ENCODE measurements at regions not wholly inside any gene's neighbourhood (a gene's known extent, or its start where the extent isn't known, plus 50 kb on each side); places are given as distances from the start of the nearest gene placed in this dataset.

- Histone ChIP-seq H3K36me3 (ENCODE audit: insufficient read depth, low read length) (no peaks in the 10 kb centered on the region), H3K27ac (ENCODE audit: low read depth, low read length, poor library complexity, severe bottlenecking) (no peak overlapping the region), H3K9me2 (ENCODE audit: insufficient read depth, low read length) (no peaks in the 10 kb centered on the region), H3K9me3 (ENCODE audit: low read length) (no peaks in the 10 kb centered on the region), H3K4me2 (ENCODE audit: low read length) (no peak overlapping the region), H2AFZ (ENCODE audit: low read length) (no peak overlapping the region), H3K4me1 (ENCODE audit: insufficient read depth, low read length, poor library complexity, severe bottlenecking) (no peaks in the 10 kb centered on the region), H3K4me3 (ENCODE audit: low read depth, low read length, poor library complexity, severe bottlenecking) (no peak overlapping the region), H3K79me2 (ENCODE audit: insufficient read depth, low read depth, low read length) (no peaks in the 10 kb centered on the region), H4K20me1 (ENCODE audit: insufficient read depth, low read length) (no peaks in the 10 kb centered on the region)
- ChIA-PET POLR2A (no interaction called here), CTCF (ENCODE audit: unreplicated experiment) (no interaction called here)
- intact Hi-C loops (cut with micrococcal nuclease; ENCODE audit: unreplicated experiment) = no loop called here
- no peak for TF ChIP-seq CTCF (conservative IDR thresholded peaks at IDR 0.05; ENCODE audit: low read length)
- no peak for TF ChIP-seq EZH2phosphoT487 (IDR thresholded peaks at IDR 0.05; ENCODE audit: borderline replicate concordance, low read depth, low read length)
- no TSS peak for BruUV-seq (replicated peaks)
- no peak for DNase-seq (ENCODE audit: low spot score)
Observed at GRCh38 chr12:60498656-60499055, 902.8 kb downstream of the SLC16A7 start.

- TF ChIP-seq EZH2phosphoT487 (IDR thresholded peaks at IDR 0.05; ENCODE audit: borderline replicate concordance, low read depth, low read length) (no peak), CTCF (conservative IDR thresholded peaks at IDR 0.05; ENCODE audit: low read length) (no peak)
- H3K27ac ChIP-seq (ENCODE audit: low read depth, low read length, poor library complexity, severe bottlenecking) = no peak overlapping the region
- no peaks in the 10 kb centered on the region for H3K79me2 ChIP-seq (ENCODE audit: insufficient read depth, low read depth, low read length)
- BruUV-seq (replicated peaks) = no TSS peak
- no peaks in the 10 kb centered on the region for H3K36me3 ChIP-seq (ENCODE audit: insufficient read depth, low read length)
- no peaks in the 10 kb centered on the region for H3K4me1 ChIP-seq (ENCODE audit: insufficient read depth, low read length, poor library complexity, severe bottlenecking)
- H2AFZ ChIP-seq (ENCODE audit: low read length) = no peak overlapping the region
- no peaks in the 10 kb centered on the region for H4K20me1 ChIP-seq (ENCODE audit: insufficient read depth, low read length)
- intact Hi-C loops (cut with micrococcal nuclease; ENCODE audit: unreplicated experiment) = no loop called here
- H3K4me2 ChIP-seq (ENCODE audit: low read length) = no peak overlapping the region
- POLR2A ChIA-PET = interaction anchor here (0.8 kb wide), 1 partner anchor 229 kb away, joined by 3 read pairs; no protein-coding TSS in a partner anchor
- H3K9me2 ChIP-seq (ENCODE audit: insufficient read depth, low read length) = no peaks in the 10 kb centered on the region
- CTCF ChIA-PET (ENCODE audit: unreplicated experiment) = no interaction called here
- DNase-seq (ENCODE audit: low spot score) = no peak
- H3K4me3 ChIP-seq (ENCODE audit: low read depth, low read length, poor library complexity, severe bottlenecking) = no peak overlapping the region
- H3K9me3 ChIP-seq (ENCODE audit: low read length) = no peaks in the 10 kb centered on the region
Observed at GRCh38 chr12:60501124-60501729, 905.4 kb downstream of the SLC16A7 start.

- no peak overlapping the region for H3K4me3 ChIP-seq (ENCODE audit: low read depth, low read length, poor library complexity, severe bottlenecking)
- ChIA-PET POLR2A (no interaction called here), CTCF (ENCODE audit: unreplicated experiment) (no interaction called here)
- H3K4me1 ChIP-seq (ENCODE audit: insufficient read depth, low read length, poor library complexity, severe bottlenecking) = no peaks in the 10 kb centered on the region
- no TSS peak for BruUV-seq (replicated peaks)
- TF ChIP-seq EZH2phosphoT487 (IDR thresholded peaks at IDR 0.05; ENCODE audit: borderline replicate concordance, low read depth, low read length) (no peak), CTCF (conservative IDR thresholded peaks at IDR 0.05; ENCODE audit: low read length) (no peak)
- no peaks in the 10 kb centered on the region for H3K9me2 ChIP-seq (ENCODE audit: insufficient read depth, low read length)
- no peaks in the 10 kb centered on the region for H3K79me2 ChIP-seq (ENCODE audit: insufficient read depth, low read depth, low read length)
- no peak overlapping the region for H3K4me2 ChIP-seq (ENCODE audit: low read length)
- no peaks in the 10 kb centered on the region for H3K9me3 ChIP-seq (ENCODE audit: low read length)
- H3K27ac ChIP-seq (ENCODE audit: low read depth, low read length, poor library complexity, severe bottlenecking) = no peak overlapping the region
- intact Hi-C loops (cut with micrococcal nuclease; ENCODE audit: unreplicated experiment) = no loop called here
- H3K36me3 ChIP-seq (ENCODE audit: insufficient read depth, low read length) = no peaks in the 10 kb centered on the region
- no peak for DNase-seq (ENCODE audit: low spot score)
- no peak overlapping the region for H2AFZ ChIP-seq (ENCODE audit: low read length)
- H4K20me1 ChIP-seq (ENCODE audit: insufficient read depth, low read length) = no peaks in the 10 kb centered on the region
Observed at GRCh38 chr12:60522684-60523400, 927.0 kb downstream of the SLC16A7 start.

All from OCI-LY7 (cell line).